ENCODE measurements at regions not wholly inside any gene's neighbourhood (a gene's known extent, or its start where the extent isn't known, plus 50 kb on each side); places are given as distances from the start of the nearest gene placed in this dataset.

GRCh38 chr3:86790884-86791549 is 199.9 kb downstream of the VGLL3 start:
- TF ChIP-seq POLR2A (IDR thresholded peaks at IDR 0.05) (no peak), EP300 (IDR thresholded peaks at IDR 0.05) (no peak)
